Inflammatory macrophage treated with lipopolysaccharide for 4 hours (primary cell): ENCODE measurements at regions not wholly inside any gene's neighbourhood (a gene's known extent, or its start where the extent isn't known, plus 50 kb on each side); places are given as distances from the start of the nearest gene placed in this dataset.

Experiments used
- DNase-seq: peaks from one replicate; pipeline ENCODE4 v3.0.0-alpha.2; 2020

- DNase-seq = no peak
Observed at GRCh38 chr4:180710628-180711337, 1532.4 kb upstream of the TENM3 start.

DNA sequence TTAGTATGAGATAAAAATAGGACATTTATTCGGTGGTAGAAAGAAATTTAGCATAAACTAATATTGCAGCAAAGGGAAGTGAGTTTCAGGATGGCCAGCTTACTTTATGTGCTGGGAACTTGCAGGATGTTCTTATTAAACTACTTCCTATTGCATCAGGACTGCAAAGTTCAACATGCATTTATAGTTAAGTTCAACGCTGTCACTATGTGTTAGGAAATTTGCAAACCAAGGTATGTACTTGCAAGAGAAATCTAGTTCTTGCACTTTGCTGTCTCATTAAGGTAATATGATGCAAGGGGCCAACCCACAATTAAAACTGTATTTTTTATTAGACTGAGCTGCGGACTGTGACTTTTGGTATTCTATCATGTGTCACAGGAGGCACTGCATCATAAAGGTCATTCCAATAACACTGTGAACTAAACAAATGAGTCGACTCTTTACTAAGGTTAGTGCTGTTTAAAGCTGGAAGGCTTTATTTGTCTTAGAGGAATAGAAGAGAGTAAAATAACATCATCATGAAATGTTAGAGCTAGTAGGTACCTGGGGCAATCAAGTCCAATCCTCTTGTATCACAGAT is 1525.7 kb upstream of the TENM3 start:
- no peak for DNase-seq

DNA sequence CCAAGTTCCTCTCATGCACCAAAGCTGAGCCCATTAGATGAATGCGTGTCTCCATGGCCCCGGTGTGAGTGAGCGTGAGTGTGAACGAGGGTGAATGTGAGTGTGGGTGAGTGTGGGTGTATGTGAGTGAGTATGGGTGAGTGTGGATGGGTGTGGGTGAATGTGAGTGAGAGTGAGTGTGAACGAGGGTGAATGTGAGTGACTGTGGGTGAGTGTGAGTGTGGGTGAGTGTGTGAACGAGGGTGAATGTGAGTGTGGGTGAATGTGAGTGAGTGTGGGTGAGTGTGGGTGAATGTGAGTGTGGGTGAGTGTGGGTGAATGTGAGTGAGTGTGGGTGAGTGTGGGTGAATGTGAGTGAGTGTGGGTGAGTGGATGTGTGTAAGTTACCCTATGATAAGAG is 1521.8 kb upstream of the TENM3 start:
- no peak for DNase-seq

GRCh38 chr4:180726611-180727010 is 1516.6 kb upstream of the TENM3 start:
- no peak for DNase-seq

- no peak for DNase-seq
Observed at GRCh38 chr4:180727478-180727877, 1515.7 kb upstream of the TENM3 start.

- no peak for DNase-seq
Observed at GRCh38 chr4:180734753-180735432, 1508.3 kb upstream of the TENM3 start.

GRCh38 chr4:180741703-180742102 is 1501.5 kb upstream of the TENM3 start:
- no peak for DNase-seq

- DNase-seq = no peak
Observed at GRCh38 chr4:180745019-180745418, 1498.2 kb upstream of the TENM3 start.

GRCh38 chr4:180751009-180751408 is 1492.2 kb upstream of the TENM3 start:
- no peak for DNase-seq

DNA sequence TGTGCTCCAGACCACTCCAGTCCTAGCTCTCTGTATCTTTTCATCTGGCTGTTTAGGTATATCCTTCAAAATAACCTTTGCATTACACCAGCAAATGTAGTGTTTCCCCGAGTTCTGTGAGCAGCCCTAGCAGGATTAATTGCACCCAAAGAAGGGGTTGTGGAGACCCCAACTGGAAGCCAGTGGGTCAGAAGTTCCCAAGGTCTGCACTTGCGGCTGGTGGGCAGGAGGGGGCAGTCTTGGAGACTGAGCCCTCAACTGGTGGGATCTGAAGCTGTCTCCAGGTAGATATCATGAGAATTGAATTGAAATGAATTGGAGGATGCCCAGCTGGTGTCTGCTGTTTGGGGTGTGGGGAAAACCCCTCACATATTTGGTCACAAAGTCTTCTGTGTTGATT is 1485.3 kb upstream of the TENM3 start:
- DNase-seq = no peak

DNA sequence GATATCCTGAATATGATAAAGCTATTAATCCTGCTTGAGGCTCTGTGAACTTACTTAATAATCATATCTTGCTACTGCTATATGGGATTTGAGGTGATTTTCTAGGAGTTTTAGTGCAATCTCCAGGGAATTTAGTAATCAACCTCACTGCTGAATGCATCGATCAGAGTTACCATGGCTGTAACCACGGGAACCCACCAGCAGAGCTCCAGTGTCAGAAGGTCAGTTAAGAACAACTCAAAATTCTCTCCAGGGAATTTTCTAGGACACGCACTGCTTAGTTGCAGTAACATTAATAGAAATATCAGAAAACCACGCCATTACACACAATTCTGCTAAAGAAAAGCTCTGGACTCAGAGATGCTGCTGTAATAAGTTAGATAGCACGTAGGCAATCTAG is 1477.2 kb upstream of the TENM3 start:
- no peak for DNase-seq

- DNase-seq = no peak
Observed at GRCh38 chr4:180766944-180767729, 1476.1 kb upstream of the TENM3 start.

DNA sequence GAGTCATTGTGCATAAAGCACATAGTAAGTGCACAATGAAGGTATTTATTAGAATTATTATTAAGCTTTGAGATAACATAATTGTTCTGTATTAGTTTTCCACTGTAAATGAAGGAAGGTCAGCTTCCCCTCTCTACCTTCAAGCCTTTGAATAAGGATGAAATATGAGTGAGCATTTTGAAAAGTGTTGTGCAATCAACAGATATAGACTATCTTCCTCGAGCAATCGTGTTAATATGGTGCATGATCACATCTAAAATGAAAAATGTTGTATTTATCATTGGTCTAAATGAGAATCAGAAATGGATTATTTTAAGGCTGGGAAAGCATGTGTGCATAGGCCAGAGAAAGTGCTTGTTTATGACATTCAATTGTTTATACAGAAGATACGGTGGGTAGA is 1474.6 kb upstream of the TENM3 start:
- DNase-seq = no peak

- DNase-seq = no peak
Observed at GRCh38 chr4:180769791-180770190, 1473.4 kb upstream of the TENM3 start.

- no peak for DNase-seq
Observed at GRCh38 chr4:180770265-180770664, 1472.9 kb upstream of the TENM3 start.

DNA sequence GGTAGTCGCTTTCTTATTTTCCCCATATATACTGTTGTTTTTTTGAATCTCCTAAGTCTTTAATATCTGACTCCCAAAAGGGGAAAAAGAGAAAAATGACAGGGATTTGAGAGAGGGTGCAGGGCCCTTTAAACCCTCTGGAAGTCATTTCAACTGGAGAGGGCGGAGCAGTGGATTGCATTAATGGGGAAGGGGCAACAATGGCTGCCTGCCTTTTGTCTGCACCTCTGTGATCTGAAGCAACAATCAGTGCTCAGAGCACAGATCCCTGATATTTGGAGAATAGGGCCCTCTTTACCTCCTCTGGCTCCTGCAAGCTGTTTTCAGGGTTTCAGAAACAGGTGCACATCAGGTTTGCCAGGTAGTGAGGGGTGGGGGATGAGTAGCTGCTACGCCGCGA is 1458.3 kb upstream of the TENM3 start:
- DNase-seq = no peak

DNA sequence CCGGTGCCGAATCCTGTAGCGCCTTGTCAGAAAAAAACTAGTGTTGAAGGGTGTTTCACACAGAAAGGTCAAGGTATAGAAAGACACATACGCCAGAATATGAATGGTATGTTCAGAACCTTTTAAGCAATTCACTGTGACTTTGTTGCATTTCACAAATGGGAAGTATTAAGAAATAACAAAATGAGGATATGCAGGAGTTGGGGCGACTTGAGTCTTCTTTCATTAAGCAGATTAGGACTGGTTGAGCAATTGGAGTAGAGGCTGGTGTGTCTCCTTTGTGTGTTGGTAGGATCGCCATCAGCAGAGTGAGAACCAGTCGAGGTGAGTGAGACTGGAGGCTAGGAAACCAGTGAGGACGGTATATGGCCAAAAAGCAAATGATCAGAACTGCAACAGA is 1454.5 kb upstream of the TENM3 start:
- peak; percentile 54 for DNase-seq

- no peak for DNase-seq
Observed at GRCh38 chr4:180789929-180790328, 1453.3 kb upstream of the TENM3 start.

GRCh38 chr4:180790471-180790870 is 1452.7 kb upstream of the TENM3 start:
- no peak for DNase-seq

DNA sequence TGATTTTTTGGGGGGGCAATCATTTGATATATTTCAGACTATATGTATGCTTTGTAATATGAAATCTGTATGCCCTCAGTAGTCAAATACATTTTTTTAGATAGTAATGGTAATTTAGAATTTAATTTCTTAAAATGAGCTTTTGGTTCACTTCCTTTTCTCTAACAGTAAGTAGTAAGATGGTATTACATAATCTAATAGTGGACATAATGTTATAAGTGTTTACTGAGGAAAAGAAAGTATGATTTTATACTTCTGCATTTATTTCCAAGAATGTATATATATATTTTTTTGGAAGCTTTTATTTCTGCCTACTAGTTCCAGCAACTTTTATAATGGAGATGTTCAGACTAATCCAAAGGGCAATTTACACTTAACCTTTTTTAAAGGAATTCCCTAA is 1450.7 kb upstream of the TENM3 start:
- peak; percentile 66 for DNase-seq

- DNase-seq = peak; percentile 92
Observed at GRCh38 chr4:180794333-180794732, 1448.9 kb upstream of the TENM3 start.

GRCh38 chr4:180798036-180798577 is 1445.1 kb upstream of the TENM3 start:
- no peak for DNase-seq

GRCh38 chr4:180799798-180800197 is 1443.4 kb upstream of the TENM3 start:
- DNase-seq = no peak
